H9 (cell line): ENCODE measurements at regions not wholly inside any gene's neighbourhood (a gene's known extent, or its start where the extent isn't known, plus 50 kb on each side); places are given as distances from the start of the nearest gene placed in this dataset.

Experiments used
- DNase-seq: peaks from one replicate; pipeline ENCODE4 v3.0.0-alpha.2; 2017
- H2AFZ ChIP-seq: one replicate; pipeline ENCODE4 v1.6.1; 2013; ENCODE audit warnings: mild to moderate bottlenecking, low read length, control low read depth, moderate library complexity
- H2AK5ac ChIP-seq: 2 replicates; pipeline ENCODE4 v1.6.1; 2013; ENCODE audit warnings: low read length, control low read depth, mixed read lengths; ENCODE audit not compliant: insufficient read length
- H2BK120ac ChIP-seq: one replicate; pipeline ENCODE4 v1.6.1; 2013; ENCODE audit warnings: low read depth, mild to moderate bottlenecking, low read length, control low read depth, inconsistent platforms; ENCODE audit not compliant: poor library complexity, severe bottlenecking
- H2BK12ac ChIP-seq: 2 replicates; pipeline ENCODE4 v1.6.1; 2013; ENCODE audit warnings: low read length, control low read depth, mixed read lengths, low read depth; ENCODE audit not compliant: insufficient read length
- H2BK15ac ChIP-seq: 2 replicates; pipeline ENCODE4 v1.6.1; 2013; ENCODE audit warnings: low read depth, low read length, control low read depth
- H2BK20ac ChIP-seq: one replicate; pipeline ENCODE4 v1.6.1; 2013; ENCODE audit warnings: low read depth, mild to moderate bottlenecking, low read length, control low read depth, inconsistent platforms; ENCODE audit not compliant: poor library complexity, severe bottlenecking
- H2BK5ac ChIP-seq: 2 replicates; pipeline ENCODE4 v1.6.1; 2013; ENCODE audit warnings: low read length, control low read depth, mixed read lengths; ENCODE audit not compliant: insufficient read length
- H3K14ac ChIP-seq: 2 replicates; pipeline ENCODE4 v1.6.1; 2013; ENCODE audit warnings: low read length, control low read depth; ENCODE audit not compliant: insufficient read depth
- H3K18ac ChIP-seq: 2 replicates; pipeline ENCODE4 v1.6.1; 2013; ENCODE audit warnings: low read depth, mild to moderate bottlenecking, mixed read lengths, low read length, control low read depth; ENCODE audit not compliant: insufficient read length
- H3K23ac ChIP-seq: 2 replicates; pipeline ENCODE4 v1.6.1; 2013; ENCODE audit warnings: low read length, control low read depth, mixed read lengths, low read depth; ENCODE audit not compliant: insufficient read length
- H3K23me2 ChIP-seq: 2 replicates; pipeline ENCODE4 v1.6.1; 2013; ENCODE audit warnings: low read depth, mild to moderate bottlenecking, mixed read lengths, low read length, control low read depth; ENCODE audit not compliant: insufficient read length, poor library complexity, severe bottlenecking
- H3K27ac ChIP-seq: 2 replicates; pipeline ENCODE4 v1.5.1; 2013; ENCODE audit warnings: low read length, control low read depth, mixed read lengths, low read depth; ENCODE audit not compliant: insufficient read length
- H3K27me3 ChIP-seq: 2 replicates; pipeline ENCODE4 v1.6.1; 2013; ENCODE audit warnings: low read length, control low read depth, inconsistent platforms; ENCODE audit not compliant: insufficient read depth
- H3K4ac ChIP-seq: 2 replicates; pipeline ENCODE4 v1.6.1; 2013; ENCODE audit warnings: low read depth, mild to moderate bottlenecking, control low read depth, inconsistent platforms, low read length, moderate library complexity
- H3K4me1 ChIP-seq: 2 replicates; pipeline ENCODE4 v1.6.1; 2013; ENCODE audit warnings: low read length, control low read depth, inconsistent platforms; ENCODE audit not compliant: insufficient read depth
- H3K4me2 ChIP-seq: 2 replicates; pipeline ENCODE4 v1.6.1; 2013; ENCODE audit warnings: low read length, control low read depth, mixed read lengths; ENCODE audit not compliant: insufficient read length, insufficient read depth
- H3K56ac ChIP-seq: 2 replicates; pipeline ENCODE4 v1.6.1; 2013; ENCODE audit warnings: low read depth, mild to moderate bottlenecking, mixed read lengths, low read length, control low read depth; ENCODE audit not compliant: insufficient read length
- H3K79me1 ChIP-seq: 2 replicates; pipeline ENCODE4 v1.6.1; 2013; ENCODE audit warnings: low read depth, mild to moderate bottlenecking, moderate library complexity, low read length, control low read depth, inconsistent platforms; ENCODE audit not compliant: insufficient read depth, poor library complexity, severe bottlenecking
- H3K79me2 ChIP-seq: 2 replicates; pipeline ENCODE4 v1.6.1; 2013; ENCODE audit warnings: low read length, control low read depth, inconsistent platforms; ENCODE audit not compliant: insufficient read depth
- H3K9ac ChIP-seq: 2 replicates; pipeline ENCODE4 v1.6.1; 2013; ENCODE audit warnings: low read length, control low read depth, mixed read lengths; ENCODE audit not compliant: insufficient read length; ENCODE audit errors: extremely low read depth
- H3K9me3 ChIP-seq: one replicate; pipeline ENCODE4 v1.6.1; 2013; ENCODE audit warnings: low read depth, low read length, inconsistent platforms; ENCODE audit not compliant: control insufficient read depth
- H3T11ph ChIP-seq: one replicate; pipeline ENCODE4 v1.6.1; 2013; ENCODE audit warnings: mild to moderate bottlenecking, low read length, control low read depth, inconsistent platforms
- H4K20me1 ChIP-seq: one replicate; pipeline ENCODE4 v1.6.1; 2013; ENCODE audit not compliant: control insufficient read depth, insufficient read length, insufficient read depth
- H4K5ac ChIP-seq: 2 replicates; pipeline ENCODE4 v1.6.1; 2013; ENCODE audit warnings: low read depth, mild to moderate bottlenecking, mixed read lengths, low read length, control low read depth; ENCODE audit not compliant: insufficient read length
- H4K8ac ChIP-seq: replicated peaks from 2 replicates; pipeline ENCODE4 v1.6.1; 2013; ENCODE audit warnings: low read length, control low read depth, mixed read lengths, low read depth; ENCODE audit not compliant: insufficient read length
- H4K91ac ChIP-seq: 2 replicates; pipeline ENCODE4 v1.6.1; 2013; ENCODE audit warnings: low read depth, mild to moderate bottlenecking, moderate library complexity, mixed read lengths, low read length, control low read depth; ENCODE audit not compliant: insufficient read length
- H3K27ac Mint-ChIP-seq, 3 experiments: 2 replicates in 2 of 3; 3 replicates in 1 of 3; pipeline ENCODE4 v1.8.0; 2020 to 2021; ENCODE audit warnings: mixed read lengths in 3 of 3, mild to moderate bottlenecking in 1 of 3, moderate library complexity in 1 of 3
- H3K27me3 Mint-ChIP-seq: 2 replicates; pipeline ENCODE4 v1.8.0; 2021; ENCODE audit warnings: low read depth, mild to moderate bottlenecking, moderate library complexity, mixed read lengths
- H3K36me3 Mint-ChIP-seq, 3 experiments: 2 replicates in 2 of 3; 3 replicates in 1 of 3; pipeline ENCODE4 v1.8.0; 2020 to 2021; ENCODE audit warnings: low read depth in 3 of 3, mixed read lengths in 3 of 3; ENCODE audit not compliant: insufficient read depth in 1 of 3
- H3K4me1 Mint-ChIP-seq, 2 experiments: 2 replicates each; pipeline ENCODE4 v1.8.0; 2020; ENCODE audit warnings: mixed read lengths in 2 of 2
- H3K4me3 Mint-ChIP-seq, 2 experiments: 2 replicates in 1 of 2; 3 replicates in 1 of 2; pipeline ENCODE4 v1.8.0; 2020 to 2021; ENCODE audit warnings: mild to moderate bottlenecking in 2 of 2, mixed read lengths in 2 of 2, moderate library complexity in 1 of 2
- H3K9me3 Mint-ChIP-seq, 2 experiments: 2 replicates in 1 of 2; 3 replicates in 1 of 2; pipeline ENCODE4 v1.8.0; 2020; ENCODE audit warnings: mild to moderate bottlenecking in 2 of 2, mixed read lengths in 2 of 2, moderate library complexity in 1 of 2
- WGBS: extraction: QIAGEN DNeasy Blood & Tissue Kit; methylation state at CpG from one replicate; pipeline ENCODE4 v1.1.7; 2013; ENCODE audit warnings: missing lambda C conversion rate, low lambda C conversion rate, mixed read lengths; ENCODE audit not compliant: insufficient read length; ENCODE audit errors: extremely low coverage; 5-methylcytosine and 5-hydroxymethylcytosine counted together
- TF ChIP-seq, protein P1 (sequence below): fragments of 200-600 bp; sonication (generic); conservative IDR thresholded peaks from 3 replicates; pipeline ENCODE4 v1.8.0; 2021; ENCODE audit warnings: antibody characterized with exemption, mild to moderate bottlenecking

DNA sequence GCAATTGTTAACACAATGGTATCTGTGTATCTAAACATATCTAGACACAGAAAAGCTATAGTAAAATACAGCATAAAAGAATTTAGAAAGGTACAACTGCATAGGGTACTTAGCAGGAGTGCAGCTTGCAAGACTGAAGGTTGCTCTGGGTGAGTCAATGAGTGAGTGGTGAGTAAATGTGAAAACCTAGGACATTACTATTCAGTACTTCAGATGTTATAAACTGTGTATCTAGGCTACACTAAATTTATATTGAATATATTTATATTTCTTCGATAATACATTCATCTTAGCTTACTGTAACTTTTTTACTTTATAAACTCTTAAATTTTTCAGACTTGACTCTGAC, 409.0 kb upstream of the DCN start:
- no peaks in the 10 kb centered on the region for H3K9me3 Mint-ChIP-seq
- Histone ChIP-seq H3K27ac (no peak overlapping the region), H3K79me1 (no peaks in the 10 kb centered on the region)

More for the DNA sequence above, 409.0 kb upstream of the DCN start:
- TF ChIP-seq, protein P1, sequence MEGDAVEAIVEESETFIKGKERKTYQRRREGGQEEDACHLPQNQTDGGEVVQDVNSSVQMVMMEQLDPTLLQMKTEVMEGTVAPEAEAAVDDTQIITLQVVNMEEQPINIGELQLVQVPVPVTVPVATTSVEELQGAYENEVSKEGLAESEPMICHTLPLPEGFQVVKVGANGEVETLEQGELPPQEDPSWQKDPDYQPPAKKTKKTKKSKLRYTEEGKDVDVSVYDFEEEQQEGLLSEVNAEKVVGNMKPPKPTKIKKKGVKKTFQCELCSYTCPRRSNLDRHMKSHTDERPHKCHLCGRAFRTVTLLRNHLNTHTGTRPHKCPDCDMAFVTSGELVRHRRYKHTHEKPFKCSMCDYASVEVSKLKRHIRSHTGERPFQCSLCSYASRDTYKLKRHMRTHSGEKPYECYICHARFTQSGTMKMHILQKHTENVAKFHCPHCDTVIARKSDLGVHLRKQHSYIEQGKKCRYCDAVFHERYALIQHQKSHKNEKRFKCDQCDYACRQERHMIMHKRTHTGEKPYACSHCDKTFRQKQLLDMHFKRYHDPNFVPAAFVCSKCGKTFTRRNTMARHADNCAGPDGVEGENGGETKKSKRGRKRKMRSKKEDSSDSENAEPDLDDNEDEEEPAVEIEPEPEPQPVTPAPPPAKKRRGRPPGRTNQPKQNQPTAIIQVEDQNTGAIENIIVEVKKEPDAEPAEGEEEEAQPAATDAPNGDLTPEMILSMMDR = no peak
- no peak for DNase-seq
- Histone ChIP-seq H3K79me2 (no peaks in the 10 kb centered on the region), H3K18ac (no peak overlapping the region), H4K8ac (no peak overlapping the region), H3K9ac (no peak overlapping the region), H3K4ac (no peak overlapping the region), H2BK20ac (no peak overlapping the region), H3K4me1 (no peaks in the 10 kb centered on the region; the same call in 1 of the 2 replicates), H4K91ac (no peak overlapping the region), H2BK120ac (no peak overlapping the region), H3K56ac (no peak overlapping the region), H3K4me2 (no peak overlapping the region), H4K20me1 (no peaks in the 10 kb centered on the region), H2AFZ (no peak overlapping the region), H3K23ac (no peak overlapping the region), H3K14ac (no peak overlapping the region), H4K5ac (no peak overlapping the region), H2AK5ac (no peak overlapping the region), H2BK5ac (no peak overlapping the region), H3K27me3 (no peaks in the 10 kb centered on the region), H2BK12ac (no peak overlapping the region), H2BK15ac (no peak overlapping the region), H3K9me3 (no peaks in the 10 kb centered on the region), H3T11ph (no peak overlapping the region), H3K23me2 (no peaks in the 10 kb centered on the region)
- Mint-ChIP-seq H3K36me3 (no peaks in the 10 kb centered on the region), H3K4me1 (peaks cover under 1% of the 10 kb centered on the region in 2 experiments; a peak in 2 of 4 replicates), H3K4me3 (no peak overlapping the region), H3K27me3 (no peaks in the 10 kb centered on the region), H3K27ac (no peak overlapping the region)
- no CpG with 5 or more reads among the region's 1 CpG for WGBS
